GM19395 (cell line): ENCODE measurements at regions not wholly inside any gene's neighbourhood (a gene's known extent, or its start where the extent isn't known, plus 50 kb on each side); places are given as distances from the start of the nearest gene placed in this dataset.

ENCODE experiments used
- ATAC-seq: cut with Tn5 transposase; IDR thresholded peaks from one replicate; pipeline ENCODE4 v1.9.1; 2021; ENCODE audit warnings: mild to moderate bottlenecking, moderate library complexity; ENCODE audit not compliant: unreplicated experiment

- ATAC-seq = peak; percentile 94
These were observed 262.0 kb downstream of the ADRA2A start for GRCh38 chr10:111338805-111339204.

GRCh38 chr10:111344804-111345203 lies 268.0 kb downstream of the ADRA2A start:
- peak; percentile 75 for ATAC-seq

GRCh38 chr10:111347386-111348013 lies 270.7 kb downstream of the ADRA2A start:
- ATAC-seq = no peak

GRCh38 chr10:111348076-111348475 lies 271.2 kb downstream of the ADRA2A start:
- no peak for ATAC-seq

- no peak for ATAC-seq
These were observed 278.0 kb downstream of the ADRA2A start for GRCh38 chr10:111354859-111355258.

GRCh38 chr10:111356571-111356970 lies 279.7 kb downstream of the ADRA2A start:
- ATAC-seq = no peak

- no peak for ATAC-seq
These were observed 281.0 kb downstream of the ADRA2A start for GRCh38 chr10:111357859-111358258.

GRCh38 chr10:111360260-111360925 lies 283.6 kb downstream of the ADRA2A start:
- peak; percentile 85 for ATAC-seq

- ATAC-seq = no peak
These were observed 290.7 kb downstream of the ADRA2A start for GRCh38 chr10:111367531-111367930.

GRCh38 chr10:111370101-111370500 lies 293.3 kb downstream of the ADRA2A start:
- no peak for ATAC-seq

- no peak for ATAC-seq
These were observed 296.9 kb downstream of the ADRA2A start for GRCh38 chr10:111373696-111374095.

GRCh38 chr10:111379534-111380187 lies 302.8 kb downstream of the ADRA2A start:
- no peak for ATAC-seq

GRCh38 chr10:111384556-111384955 lies 307.7 kb downstream of the ADRA2A start:
- no peak for ATAC-seq

- ATAC-seq = no peak
These were observed 314.2 kb downstream of the ADRA2A start for GRCh38 chr10:111390813-111391563.

- no peak for ATAC-seq
These were observed 315.3 kb downstream of the ADRA2A start for GRCh38 chr10:111392159-111392558.

GRCh38 chr10:111392910-111393309 lies 316.1 kb downstream of the ADRA2A start:
- ATAC-seq = no peak

GRCh38 chr10:111410740-111411139 lies 333.9 kb downstream of the ADRA2A start:
- no peak for ATAC-seq

- ATAC-seq = no peak
These were observed 348.6 kb downstream of the ADRA2A start for GRCh38 chr10:111425459-111425858.

GRCh38 chr10:111429288-111430028 lies 352.6 kb downstream of the ADRA2A start:
- no peak for ATAC-seq

- ATAC-seq = no peak
These were observed 353.2 kb downstream of the ADRA2A start for GRCh38 chr10:111430070-111430469.

- no peak for ATAC-seq
These were observed 355.8 kb downstream of the ADRA2A start for GRCh38 chr10:111432588-111432987.
